Liver (tissue), 8 donors: ENCODE measurements at regions not wholly inside any gene's neighbourhood (a gene's known extent, or its start where the extent isn't known, plus 50 kb on each side); places are given as distances from the start of the nearest gene placed in this dataset.
"Not testable (repeated sequence)": the region's sequence is repeated elsewhere in the genome, so short reads cannot be mapped to it uniquely, and the experiment has no call there.

ENCODE experiments used
- DNase-seq: peaks from one replicate; pipeline ENCODE4 v3.0.0-alpha.2; 2017; ENCODE audit warnings: low spot score
- H3K27ac ChIP-seq, 2 donors: one replicate each; pipeline ENCODE4 v1.7.0; 2013; ENCODE audit warnings: inconsistent platforms in 2 of 2, low read length in 2 of 2, control low read depth in 1 of 2, low read depth in 1 of 2, mild to moderate bottlenecking in 1 of 2
- H3K27me3 ChIP-seq, 4 donors: one replicate each; pipeline versions ENCODE4 v1.6.1 to v1.7.0; 2013; ENCODE audit warnings: low read length in 3 of 4, inconsistent platforms in 1 of 4, mild to moderate bottlenecking in 1 of 4, moderate library complexity in 1 of 4; ENCODE audit not compliant: control insufficient read depth in 4 of 4, insufficient read depth in 4 of 4
- H3K36me3 ChIP-seq, 4 donors: one replicate each; pipeline versions ENCODE4 v1.6.1 to v1.7.0; 2013; ENCODE audit warnings: low read length in 3 of 4, mild to moderate bottlenecking in 3 of 4, low read depth in 1 of 4, moderate library complexity in 1 of 4; ENCODE audit not compliant: control insufficient read depth in 4 of 4, insufficient read depth in 3 of 4
- H3K4me1 ChIP-seq, 4 donors: one replicate each; pipeline versions ENCODE4 v1.6.1 to v1.7.0; 2013; ENCODE audit warnings: low read length in 3 of 4, mild to moderate bottlenecking in 3 of 4, moderate library complexity in 1 of 4; ENCODE audit not compliant: control insufficient read depth in 4 of 4, insufficient read depth in 4 of 4
- H3K4me3 ChIP-seq, 3 donors: one replicate each; pipeline versions ENCODE4 v1.6.1 to v1.7.0; 2013; ENCODE audit warnings: low read length in 3 of 3, control low read depth in 1 of 3, low read depth in 1 of 3, mild to moderate bottlenecking in 1 of 3
- H3K9ac ChIP-seq, 2 donors: one replicate each; pipeline ENCODE4 v1.7.0; 2013; ENCODE audit warnings: low read length in 2 of 2, mild to moderate bottlenecking in 2 of 2, moderate library complexity in 2 of 2, control low read depth in 1 of 2, low read depth in 1 of 2
- H3K9me3 ChIP-seq, 4 donors: one replicate each; pipeline versions ENCODE4 v1.6.1 to v1.7.0; 2013; ENCODE audit warnings: low read length in 3 of 4; ENCODE audit not compliant: control insufficient read depth in 4 of 4
- ATF3 ChIP-seq: IDR thresholded peaks from 2 replicates; pipeline ENCODE4 v1.6.1; 2016; ENCODE audit warnings: antibody characterized with exemption
- EGR1 ChIP-seq, 2 donors: IDR thresholded peaks; 2 replicates each; pipeline ENCODE4 v1.6.1; 2016 to 2018; ENCODE audit warnings: antibody characterized with exemption in 2 of 2, low read depth in 2 of 2
- FOXA1 ChIP-seq: IDR thresholded peaks from 2 replicates; pipeline ENCODE4 v1.6.1; 2016; ENCODE audit warnings: antibody characterized with exemption
- FOXA2 ChIP-seq: IDR thresholded peaks from 2 replicates; pipeline ENCODE4 v1.6.1; 2016; ENCODE audit warnings: antibody characterized with exemption
- GABPA ChIP-seq, 2 donors: IDR thresholded peaks in 1 of 2; conservative IDR thresholded peaks in 1 of 2; 2 replicates each; pipeline ENCODE4 v1.6.1; 2016; ENCODE audit warnings: antibody characterized with exemption in 2 of 2, mild to moderate bottlenecking in 1 of 2, moderate library complexity in 1 of 2
- HNF4A ChIP-seq, 2 donors: conservative IDR thresholded peaks; 2 replicates each; pipeline ENCODE4 v1.6.1; 2016; ENCODE audit warnings: antibody characterized with exemption in 2 of 2, mild to moderate bottlenecking in 2 of 2
- HNF4G ChIP-seq: IDR thresholded peaks from 2 replicates; pipeline ENCODE4 v1.6.1; 2016; ENCODE audit warnings: antibody characterized with exemption
- JUND ChIP-seq, 2 donors: IDR thresholded peaks; 2 replicates each; pipeline ENCODE4 v1.6.1; 2016; ENCODE audit warnings: antibody characterized with exemption in 2 of 2
- MAX ChIP-seq: IDR thresholded peaks from 2 replicates; pipeline ENCODE4 v1.6.1; 2016; ENCODE audit warnings: antibody characterized with exemption
- NR2F2 ChIP-seq: IDR thresholded peaks from 2 replicates; pipeline ENCODE4 v1.6.1; 2016; ENCODE audit warnings: antibody characterized with exemption
- RAD21 ChIP-seq, 2 donors: IDR thresholded peaks; 2 replicates each; pipeline ENCODE4 v1.6.1; 2016; ENCODE audit warnings: antibody characterized with exemption in 2 of 2, mild to moderate bottlenecking in 2 of 2
- REST ChIP-seq: IDR thresholded peaks from 2 replicates; pipeline ENCODE4 v1.6.1; 2016; ENCODE audit warnings: antibody characterized with exemption, mild to moderate bottlenecking
- SP1 ChIP-seq: IDR thresholded peaks from 2 replicates; pipeline ENCODE4 v1.6.1; 2018; ENCODE audit warnings: antibody characterized with exemption, mild to moderate bottlenecking
- TAF1 ChIP-seq: conservative IDR thresholded peaks from 2 replicates; pipeline ENCODE4 v1.6.1; 2016; ENCODE audit warnings: antibody characterized with exemption, mild to moderate bottlenecking
- YY1 ChIP-seq: IDR thresholded peaks from 2 replicates; pipeline ENCODE4 v1.6.1; 2016; ENCODE audit warnings: antibody characterized with exemption, mild to moderate bottlenecking
- WGBS: extraction: QIAGEN DNeasy Blood & Tissue Kit; methylation state at CpG from one replicate; pipeline ENCODE4 v1.1.7; 2013; 5-methylcytosine and 5-hydroxymethylcytosine counted together
- TF ChIP-seq, protein P1 (sequence below): fragments of 150-350 bp; IDR thresholded peaks from 2 replicates; pipeline ENCODE4 v1.5.1; 2017; ENCODE audit warnings: improper control_type of control experiment, low read depth, low read length; ENCODE audit not compliant: missing input control
- TF ChIP-seq, protein P2 (sequence below): IDR thresholded peaks from 2 replicates; pipeline ENCODE4 v1.6.1; 2016; ENCODE audit warnings: antibody characterized with exemption
- donor health status: healthy.
- donor health status: healthy.
- donor health status: healthy.
- donor health status: healthy.
- donor health status: healthy.

DNA sequence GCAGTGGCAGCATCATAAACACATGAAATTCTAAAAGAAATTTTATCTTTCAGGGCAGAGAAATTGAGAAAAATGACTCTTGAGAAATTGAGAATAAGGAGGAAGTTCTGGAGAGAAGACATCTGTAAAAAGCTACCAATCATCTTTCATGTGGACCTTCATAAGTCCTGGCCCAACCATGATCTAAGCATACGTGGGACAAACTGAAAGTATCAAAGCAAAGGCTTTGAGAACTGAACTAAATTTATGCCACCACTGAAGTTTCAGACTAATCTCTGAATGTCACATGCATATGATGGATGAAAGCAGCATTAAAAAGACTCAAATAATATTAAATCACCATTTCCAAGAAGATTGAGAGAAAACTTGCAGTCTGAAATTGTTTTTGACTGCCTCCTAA lies 1502.8 kb upstream of the LRRTM3 start:
- no peak for DNase-seq
- H3K4me3 ChIP-seq = no peak overlapping the region
- H3K27me3 ChIP-seq = no peaks in the 10 kb centered on the region
- no peaks in the 10 kb centered on the region for H3K4me1 ChIP-seq
- H3K9me3 ChIP-seq = no peaks in the 10 kb centered on the region
- TF ChIP-seq TAF1 = no peak
- no peak for TF ChIP-seq NR2F2
- no peak for TF ChIP-seq HNF4A (conservative IDR thresholded peaks at IDR 0.05)
- no peak for TF ChIP-seq FOXA2
- no peak for TF ChIP-seq HNF4G
- no peak for TF ChIP-seq REST
- TF ChIP-seq MAX = no peak
- TF ChIP-seq SP1 = no peak
- TF ChIP-seq JUND (IDR thresholded peaks at IDR 0.05) = no peak
- TF ChIP-seq EGR1 (IDR thresholded peaks at IDR 0.05; ENCODE audit: low read depth in 2 of 2) = no peak
- no peak overlapping the region for H3K27ac ChIP-seq
- H3K9ac ChIP-seq = no peak overlapping the region
- 58% methylated on average over 1 of the region's 1 CpG for WGBS
- no peaks in the 10 kb centered on the region for H3K36me3 ChIP-seq

DNA sequence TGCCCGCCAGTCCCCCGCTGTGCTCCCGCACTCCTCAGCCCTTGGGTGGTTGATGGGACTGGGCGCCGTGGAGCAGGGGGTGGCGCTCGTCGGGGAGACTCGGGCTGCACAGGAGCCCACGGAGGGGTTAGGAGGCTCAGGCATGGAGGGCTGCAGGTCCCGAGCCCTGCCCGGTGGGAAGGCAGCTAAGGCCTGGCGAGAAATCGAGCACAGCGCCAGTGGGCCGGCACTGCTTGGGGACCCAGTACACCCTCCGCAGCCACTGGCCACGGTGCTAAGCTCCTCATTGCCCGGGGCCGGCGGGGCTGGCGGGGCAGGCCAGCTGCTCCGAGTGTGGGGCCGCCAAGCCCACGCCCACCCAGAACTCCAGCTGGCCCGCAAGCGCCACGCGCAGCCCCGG lies 1496.5 kb upstream of the LRRTM3 start:
- not testable (repeated sequence) for H3K4me1 ChIP-seq, H3K27me3 ChIP-seq, H3K9me3 ChIP-seq, H3K4me3 ChIP-seq, H3K9ac ChIP-seq, H3K27ac ChIP-seq, H3K36me3 ChIP-seq, DNase-seq
- WGBS = 97% methylated on average over 30 of the region's 30 CpGs

GRCh38 chr10:65430979-65431378 lies 1494.9 kb upstream of the LRRTM3 start:
- Histone ChIP-seq H3K9me3 (no peaks in the 10 kb centered on the region), H3K9ac (no peak overlapping the region), H3K4me3 (no peak overlapping the region), H3K27ac (no peak overlapping the region), H3K36me3 (no peaks in the 10 kb centered on the region), H3K27me3 (no peaks in the 10 kb centered on the region), H3K4me1 (no peaks in the 10 kb centered on the region)
- WGBS = 54% methylated on average over 2 of the region's 2 CpGs
- no peak for DNase-seq
- TF ChIP-seq, protein P1, sequence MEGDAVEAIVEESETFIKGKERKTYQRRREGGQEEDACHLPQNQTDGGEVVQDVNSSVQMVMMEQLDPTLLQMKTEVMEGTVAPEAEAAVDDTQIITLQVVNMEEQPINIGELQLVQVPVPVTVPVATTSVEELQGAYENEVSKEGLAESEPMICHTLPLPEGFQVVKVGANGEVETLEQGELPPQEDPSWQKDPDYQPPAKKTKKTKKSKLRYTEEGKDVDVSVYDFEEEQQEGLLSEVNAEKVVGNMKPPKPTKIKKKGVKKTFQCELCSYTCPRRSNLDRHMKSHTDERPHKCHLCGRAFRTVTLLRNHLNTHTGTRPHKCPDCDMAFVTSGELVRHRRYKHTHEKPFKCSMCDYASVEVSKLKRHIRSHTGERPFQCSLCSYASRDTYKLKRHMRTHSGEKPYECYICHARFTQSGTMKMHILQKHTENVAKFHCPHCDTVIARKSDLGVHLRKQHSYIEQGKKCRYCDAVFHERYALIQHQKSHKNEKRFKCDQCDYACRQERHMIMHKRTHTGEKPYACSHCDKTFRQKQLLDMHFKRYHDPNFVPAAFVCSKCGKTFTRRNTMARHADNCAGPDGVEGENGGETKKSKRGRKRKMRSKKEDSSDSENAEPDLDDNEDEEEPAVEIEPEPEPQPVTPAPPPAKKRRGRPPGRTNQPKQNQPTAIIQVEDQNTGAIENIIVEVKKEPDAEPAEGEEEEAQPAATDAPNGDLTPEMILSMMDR = no peak
- TF ChIP-seq RAD21 (IDR thresholded peaks at IDR 0.05) = no peak
- TF ChIP-seq, protein P2, sequence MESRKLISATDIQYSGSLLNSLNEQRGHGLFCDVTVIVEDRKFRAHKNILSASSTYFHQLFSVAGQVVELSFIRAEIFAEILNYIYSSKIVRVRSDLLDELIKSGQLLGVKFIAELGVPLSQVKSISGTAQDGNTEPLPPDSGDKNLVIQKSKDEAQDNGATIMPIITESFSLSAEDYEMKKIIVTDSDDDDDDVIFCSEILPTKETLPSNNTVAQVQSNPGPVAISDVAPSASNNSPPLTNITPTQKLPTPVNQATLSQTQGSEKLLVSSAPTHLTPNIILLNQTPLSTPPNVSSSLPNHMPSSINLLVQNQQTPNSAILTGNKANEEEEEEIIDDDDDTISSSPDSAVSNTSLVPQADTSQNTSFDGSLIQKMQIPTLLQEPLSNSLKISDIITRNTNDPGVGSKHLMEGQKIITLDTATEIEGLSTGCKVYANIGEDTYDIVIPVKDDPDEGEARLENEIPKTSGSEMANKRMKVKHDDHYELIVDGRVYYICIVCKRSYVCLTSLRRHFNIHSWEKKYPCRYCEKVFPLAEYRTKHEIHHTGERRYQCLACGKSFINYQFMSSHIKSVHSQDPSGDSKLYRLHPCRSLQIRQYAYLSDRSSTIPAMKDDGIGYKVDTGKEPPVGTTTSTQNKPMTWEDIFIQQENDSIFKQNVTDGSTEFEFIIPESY = no peak
- no peak for TF ChIP-seq MAX
- no peak for TF ChIP-seq SP1
- TF ChIP-seq NR2F2 = no peak
- no peak for TF ChIP-seq FOXA2
- no peak for TF ChIP-seq HNF4G
- TF ChIP-seq HNF4A (conservative IDR thresholded peaks at IDR 0.05) = no peak
- TF ChIP-seq GABPA (IDR thresholded peaks at IDR 0.05 in 1 of 2, conservative IDR thresholded peaks at IDR 0.05 in 1 of 2) = no peak
- TF ChIP-seq REST = no peak
- TF ChIP-seq JUND (IDR thresholded peaks at IDR 0.05) = no peak
- TF ChIP-seq YY1 = no peak
- no peak for TF ChIP-seq FOXA1
- no peak for TF ChIP-seq EGR1 (IDR thresholded peaks at IDR 0.05; ENCODE audit: low read depth in 2 of 2)
- no peak for TF ChIP-seq ATF3
